ENCODE measurements at regions not wholly inside any gene's neighbourhood (a gene's known extent, or its start where the extent isn't known, plus 50 kb on each side); places are given as distances from the start of the nearest gene placed in this dataset.

- Histone ChIP-seq H3K79me2 (ENCODE audit: insufficient read depth, low read length) (no peaks in the 10 kb centered on the region), H3F3A (ENCODE audit: insufficient read depth) (no peaks in the 10 kb centered on the region), H4K20me1 (ENCODE audit: low read depth, low read length) (no peaks in the 10 kb centered on the region), H2AFZ (ENCODE audit: low read depth, low read length, severe bottlenecking) (no peak overlapping the region), H3K36me3 (ENCODE audit: low read length) (no peaks in the 10 kb centered on the region), H3K4me2 (ENCODE audit: low read depth, low read length, poor library complexity, severe bottlenecking) (no peak overlapping the region), H3K4me3 (ENCODE audit: insufficient read depth, low read length, poor library complexity, severe bottlenecking) (no peak overlapping the region), H3K9ac (ENCODE audit: low read length) (no peak overlapping the region), H3K27ac (ENCODE audit: low read depth, low read length) (no peak overlapping the region), H3K9me2 (replicated peaks; ENCODE audit: insufficient read depth, low read length) (no peaks in the 10 kb centered on the region), H3K9me3 (ENCODE audit: insufficient read depth, low read length) (no peaks in the 10 kb centered on the region), H3K27me3 (ENCODE audit: low read length) (no peaks in the 10 kb centered on the region)
- TF ChIP-seq CTCF (IDR thresholded peaks at IDR 0.05; ENCODE audit: insufficient read depth, low read length, poor library complexity, severe bottlenecking) (no peak), EZH2phosphoT487 (conservative IDR thresholded peaks at IDR 0.05; ENCODE audit: low read length) (no peak)
These were observed 92.9 kb upstream of the LCLAT1 start for GRCh38 chr2:30354150-30354549.

GRCh38 chr2:30354621-30355020 is 92.4 kb upstream of the LCLAT1 start:
- no peak overlapping the region for H3K4me2 ChIP-seq (ENCODE audit: low read depth, low read length, poor library complexity, severe bottlenecking)
- H3K4me3 ChIP-seq (ENCODE audit: insufficient read depth, low read length, poor library complexity, severe bottlenecking), result no peak overlapping the region
- no peak for TF ChIP-seq CTCF (IDR thresholded peaks at IDR 0.05; ENCODE audit: insufficient read depth, low read length, poor library complexity, severe bottlenecking)
- TF ChIP-seq EZH2phosphoT487 (conservative IDR thresholded peaks at IDR 0.05; ENCODE audit: low read length), result no peak
- H3F3A ChIP-seq (ENCODE audit: insufficient read depth), result no peaks in the 10 kb centered on the region
- H3K27me3 ChIP-seq (ENCODE audit: low read length), result no peaks in the 10 kb centered on the region
- H3K9me3 ChIP-seq (ENCODE audit: insufficient read depth, low read length), result no peaks in the 10 kb centered on the region
- H3K9me2 ChIP-seq (replicated peaks; ENCODE audit: insufficient read depth, low read length), result no peaks in the 10 kb centered on the region
- H3K79me2 ChIP-seq (ENCODE audit: insufficient read depth, low read length), result no peaks in the 10 kb centered on the region
- no peak overlapping the region for H3K9ac ChIP-seq (ENCODE audit: low read length)
- H4K20me1 ChIP-seq (ENCODE audit: low read depth, low read length), result no peaks in the 10 kb centered on the region
- no peak overlapping the region for H3K27ac ChIP-seq (ENCODE audit: low read depth, low read length)
- no peak overlapping the region for H2AFZ ChIP-seq (ENCODE audit: low read depth, low read length, severe bottlenecking)
- H3K36me3 ChIP-seq (ENCODE audit: low read length), result no peaks in the 10 kb centered on the region

GRCh38 chr2:30355306-30355705 is 91.7 kb upstream of the LCLAT1 start:
- H3K4me3 ChIP-seq (ENCODE audit: insufficient read depth, low read length, poor library complexity, severe bottlenecking), result no peak overlapping the region
- H3K9me2 ChIP-seq (replicated peaks; ENCODE audit: insufficient read depth, low read length), result no peaks in the 10 kb centered on the region
- H3F3A ChIP-seq (ENCODE audit: insufficient read depth), result no peaks in the 10 kb centered on the region
- TF ChIP-seq CTCF (IDR thresholded peaks at IDR 0.05; ENCODE audit: insufficient read depth, low read length, poor library complexity, severe bottlenecking), result no peak
- TF ChIP-seq EZH2phosphoT487 (conservative IDR thresholded peaks at IDR 0.05; ENCODE audit: low read length), result no peak
- no peak overlapping the region for H3K4me2 ChIP-seq (ENCODE audit: low read depth, low read length, poor library complexity, severe bottlenecking)
- no peaks in the 10 kb centered on the region for H4K20me1 ChIP-seq (ENCODE audit: low read depth, low read length)
- no peaks in the 10 kb centered on the region for H3K9me3 ChIP-seq (ENCODE audit: insufficient read depth, low read length)
- no peaks in the 10 kb centered on the region for H3K36me3 ChIP-seq (ENCODE audit: low read length)
- no peak overlapping the region for H2AFZ ChIP-seq (ENCODE audit: low read depth, low read length, severe bottlenecking)
- H3K27me3 ChIP-seq (ENCODE audit: low read length), result no peaks in the 10 kb centered on the region
- no peak overlapping the region for H3K9ac ChIP-seq (ENCODE audit: low read length)
- H3K27ac ChIP-seq (ENCODE audit: low read depth, low read length), result no peak overlapping the region
- H3K79me2 ChIP-seq (ENCODE audit: insufficient read depth, low read length), result no peaks in the 10 kb centered on the region

GRCh38 chr2:30356071-30356470 is 91.0 kb upstream of the LCLAT1 start:
- no peaks in the 10 kb centered on the region for H3K36me3 ChIP-seq (ENCODE audit: low read length)
- TF ChIP-seq EZH2phosphoT487 (conservative IDR thresholded peaks at IDR 0.05; ENCODE audit: low read length) (no peak), CTCF (IDR thresholded peaks at IDR 0.05; ENCODE audit: insufficient read depth, low read length, poor library complexity, severe bottlenecking) (no peak)
- H3K9me3 ChIP-seq (ENCODE audit: insufficient read depth, low read length), result no peaks in the 10 kb centered on the region
- H4K20me1 ChIP-seq (ENCODE audit: low read depth, low read length), result no peaks in the 10 kb centered on the region
- no peak overlapping the region for H3K9ac ChIP-seq (ENCODE audit: low read length)
- H2AFZ ChIP-seq (ENCODE audit: low read depth, low read length, severe bottlenecking), result no peak overlapping the region
- H3K79me2 ChIP-seq (ENCODE audit: insufficient read depth, low read length), result no peaks in the 10 kb centered on the region
- H3F3A ChIP-seq (ENCODE audit: insufficient read depth), result no peaks in the 10 kb centered on the region
- no peak overlapping the region for H3K27ac ChIP-seq (ENCODE audit: low read depth, low read length)
- no peaks in the 10 kb centered on the region for H3K9me2 ChIP-seq (replicated peaks; ENCODE audit: insufficient read depth, low read length)
- H3K4me2 ChIP-seq (ENCODE audit: low read depth, low read length, poor library complexity, severe bottlenecking), result no peak overlapping the region
- no peak overlapping the region for H3K4me3 ChIP-seq (ENCODE audit: insufficient read depth, low read length, poor library complexity, severe bottlenecking)
- H3K27me3 ChIP-seq (ENCODE audit: low read length), result no peaks in the 10 kb centered on the region
